Right atrium auricular region (tissue), 2 donors: ENCODE measurements at regions not wholly inside any gene's neighbourhood (a gene's known extent, or its start where the extent isn't known, plus 50 kb on each side); places are given as distances from the start of the nearest gene placed in this dataset.
"Not testable (repeated sequence)": the region's sequence is repeated elsewhere in the genome, so short reads cannot be mapped to it uniquely, and the experiment has no call there.

Experiments
- DNase-seq: peaks from one replicate; pipeline ENCODE4 v3.0.0-alpha.2; 2019; ENCODE audit warnings: low spot score
- H3K27ac ChIP-seq, 2 donors: fragments of 200-600 bp; sonication (generic); 1 replicate in 1 of 2; 2 replicates in 1 of 2; pipeline ENCODE4 v1.5.1; 2016 to 2019
- H3K27me3 ChIP-seq, 2 donors: fragments of 200-600 bp; sonication (generic); one replicate each; pipeline versions ENCODE4 v1.5.1 to v1.6.0; 2017 to 2019
- H3K36me3 ChIP-seq: fragments of 200-600 bp; sonication (generic); one replicate; pipeline ENCODE4 v1.5.1; 2016
- H3K4me1 ChIP-seq, 2 donors: fragments of 200-600 bp; sonication (generic); one replicate each; pipeline versions ENCODE4 v1.5.1 to v1.6.0; 2017 to 2019
- H3K4me3 ChIP-seq, 2 donors: fragments of 200-600 bp; sonication (generic); 1 replicate in 1 of 2; 2 replicates in 1 of 2; pipeline ENCODE4 v1.5.1; 2017 to 2019; ENCODE audit warnings: mild to moderate bottlenecking in 1 of 2, moderate library complexity in 1 of 2
- H3K9me3 ChIP-seq, 2 donors: fragments of 200-600 bp; sonication (generic); one replicate each; pipeline ENCODE4 v1.5.1; 2019
- TF ChIP-seq, protein P1 (sequence below), 2 donors: fragments of 200-600 bp; sonication (generic); IDR thresholded peaks; one replicate each; pipeline ENCODE4 v1.5.1; 2019; ENCODE audit warnings: antibody characterized with exemption in 2 of 2

DNA sequence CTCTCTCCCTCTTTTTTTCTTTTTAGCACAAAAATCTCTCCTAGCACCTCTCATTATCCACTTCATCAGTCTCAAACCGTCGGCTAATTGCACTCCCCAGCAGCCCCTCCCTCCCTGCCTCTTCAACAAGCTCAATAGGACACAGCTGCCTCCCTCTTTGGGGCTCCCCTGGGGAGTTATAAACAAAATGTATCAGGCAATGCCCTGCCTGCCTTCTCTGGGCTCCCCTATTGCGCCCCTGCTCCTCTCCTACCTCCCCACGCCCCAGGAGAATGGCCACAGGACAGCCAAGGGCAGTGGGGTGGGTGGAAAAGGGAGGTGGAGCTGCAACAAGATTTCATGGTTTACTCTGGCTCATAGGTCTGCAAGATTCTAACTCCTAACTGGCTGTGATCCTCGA lies 147.1 kb upstream of the GRIK3 start:
- TF ChIP-seq, protein P1, sequence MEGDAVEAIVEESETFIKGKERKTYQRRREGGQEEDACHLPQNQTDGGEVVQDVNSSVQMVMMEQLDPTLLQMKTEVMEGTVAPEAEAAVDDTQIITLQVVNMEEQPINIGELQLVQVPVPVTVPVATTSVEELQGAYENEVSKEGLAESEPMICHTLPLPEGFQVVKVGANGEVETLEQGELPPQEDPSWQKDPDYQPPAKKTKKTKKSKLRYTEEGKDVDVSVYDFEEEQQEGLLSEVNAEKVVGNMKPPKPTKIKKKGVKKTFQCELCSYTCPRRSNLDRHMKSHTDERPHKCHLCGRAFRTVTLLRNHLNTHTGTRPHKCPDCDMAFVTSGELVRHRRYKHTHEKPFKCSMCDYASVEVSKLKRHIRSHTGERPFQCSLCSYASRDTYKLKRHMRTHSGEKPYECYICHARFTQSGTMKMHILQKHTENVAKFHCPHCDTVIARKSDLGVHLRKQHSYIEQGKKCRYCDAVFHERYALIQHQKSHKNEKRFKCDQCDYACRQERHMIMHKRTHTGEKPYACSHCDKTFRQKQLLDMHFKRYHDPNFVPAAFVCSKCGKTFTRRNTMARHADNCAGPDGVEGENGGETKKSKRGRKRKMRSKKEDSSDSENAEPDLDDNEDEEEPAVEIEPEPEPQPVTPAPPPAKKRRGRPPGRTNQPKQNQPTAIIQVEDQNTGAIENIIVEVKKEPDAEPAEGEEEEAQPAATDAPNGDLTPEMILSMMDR (IDR thresholded peaks at IDR 0.05): no peak
- peaks cover 0 to 14% of the 10 kb centered on the region in 2 donors for H3K9me3 ChIP-seq
- no peaks in the 10 kb centered on the region for H3K27me3 ChIP-seq
- no peaks in the 10 kb centered on the region for H3K4me1 ChIP-seq
- DNase-seq: no peak
- no peaks in the 10 kb centered on the region for H3K36me3 ChIP-seq
- no peak overlapping the region for H3K27ac ChIP-seq
- H3K4me3 ChIP-seq: no peak overlapping the region

DNA sequence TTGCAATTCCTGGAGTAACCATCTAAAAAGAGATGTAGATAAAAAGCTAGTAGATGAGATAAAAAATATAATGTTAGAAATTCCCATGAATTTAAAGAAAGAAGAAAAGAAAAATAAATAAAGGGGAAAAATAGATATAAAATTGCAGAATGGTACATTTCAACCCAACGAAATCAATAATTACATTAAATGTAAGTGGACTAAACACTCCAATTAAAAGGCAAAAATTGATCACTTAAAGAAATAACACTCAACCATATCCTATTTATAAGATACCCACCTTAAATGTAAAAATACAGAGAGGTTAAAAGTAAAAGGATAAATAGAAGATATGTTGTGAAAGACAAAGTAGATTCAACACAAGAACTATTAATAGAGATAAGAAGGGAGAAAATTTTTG lies 150.5 kb upstream of the GRIK3 start:
- H3K4me3 ChIP-seq: no peak overlapping the region
- H3K9me3 ChIP-seq: peaks cover 0 to 14% of the 10 kb centered on the region in 2 donors
- DNase-seq: no peak
- no peaks in the 10 kb centered on the region for H3K36me3 ChIP-seq
- no peaks in the 10 kb centered on the region for H3K4me1 ChIP-seq
- TF ChIP-seq, protein P1 (IDR thresholded peaks at IDR 0.05): no peak
- H3K27ac ChIP-seq: no peak overlapping the region
- H3K27me3 ChIP-seq: no peaks in the 10 kb centered on the region

DNA sequence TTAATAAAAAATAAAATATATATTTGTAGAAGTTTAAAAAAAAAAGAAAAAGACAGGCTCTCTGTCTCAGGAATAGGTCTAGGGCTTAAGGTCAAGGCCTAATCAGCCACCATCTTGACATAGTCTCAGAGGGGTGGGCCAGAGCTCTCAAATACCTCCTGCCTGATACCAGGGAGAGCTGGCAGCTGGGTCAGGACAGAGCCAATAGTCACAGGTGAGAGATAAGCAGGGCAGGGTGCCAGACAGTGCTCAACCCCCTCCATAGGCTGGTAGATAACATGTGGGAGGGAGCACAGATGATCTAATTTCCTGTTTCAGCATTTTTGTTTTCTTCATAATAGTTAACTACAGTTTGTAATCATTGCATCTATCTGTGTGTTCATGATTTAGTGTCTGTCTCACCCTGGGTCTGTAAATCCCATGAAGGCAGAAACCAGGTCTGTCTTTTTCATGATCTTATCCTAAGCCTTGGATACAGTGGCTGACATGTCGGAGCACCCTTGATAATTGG lies 152.0 kb upstream of the GRIK3 start:
- no peak overlapping the region for H3K27ac ChIP-seq
- no peaks in the 10 kb centered on the region for H3K4me1 ChIP-seq
- TF ChIP-seq, protein P1 (IDR thresholded peaks at IDR 0.05): no peak
- no peak for DNase-seq
- no peaks in the 10 kb centered on the region for H3K36me3 ChIP-seq
- H3K4me3 ChIP-seq: no peak overlapping the region
- no peaks in the 10 kb centered on the region for H3K27me3 ChIP-seq
- H3K9me3 ChIP-seq: peaks cover 0 to 14% of the 10 kb centered on the region in 2 donors

DNA sequence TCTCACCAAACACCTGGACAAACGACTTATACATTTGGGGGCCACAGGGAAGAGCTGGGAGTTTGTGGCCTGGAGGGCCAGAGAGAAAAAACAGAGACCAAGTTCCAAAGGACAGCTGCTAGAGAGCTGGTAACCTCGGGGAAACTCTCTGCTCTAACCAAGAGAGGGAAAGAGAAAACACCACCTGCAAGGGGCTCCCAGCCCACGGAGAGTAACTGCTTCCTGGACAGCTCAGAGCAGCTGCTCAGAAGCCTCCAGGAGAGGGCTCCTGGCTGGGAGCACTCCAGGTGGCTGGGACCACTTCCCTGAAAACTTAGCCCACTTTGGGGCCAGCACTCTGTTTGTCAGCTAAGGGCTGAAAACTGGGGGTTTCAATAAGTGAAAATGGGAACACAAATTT lies 154.8 kb upstream of the GRIK3 start:
- Histone ChIP-seq H3K36me3 (no peaks in the 10 kb centered on the region), H3K4me3 (no peak overlapping the region), H3K4me1 (no peaks in the 10 kb centered on the region), H3K27ac (no peak overlapping the region), H3K27me3 (no peaks in the 10 kb centered on the region), H3K9me3 (peaks cover 0 to 7% of the 10 kb centered on the region in 2 donors)
- DNase-seq: no peak
- TF ChIP-seq, protein P1 (IDR thresholded peaks at IDR 0.05): no peak

DNA sequence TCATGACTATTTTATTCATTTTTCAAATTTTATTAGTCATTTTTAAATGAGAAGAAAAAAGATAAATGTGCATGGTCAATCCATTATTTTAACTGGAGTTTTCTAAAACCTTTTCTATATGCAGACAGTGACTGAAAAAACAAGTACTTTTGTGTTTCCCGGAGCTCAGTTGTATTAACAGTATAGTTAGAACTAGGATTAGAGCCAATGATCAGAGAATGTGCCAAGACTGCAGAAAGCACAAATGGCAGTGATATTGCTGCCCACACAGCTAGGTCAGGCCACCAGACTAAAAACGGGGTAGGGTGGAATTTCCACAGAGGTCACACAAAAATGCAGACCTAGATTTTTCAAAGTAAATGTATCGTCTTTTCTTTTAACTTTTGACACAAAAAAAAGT lies 163.1 kb upstream of the GRIK3 start:
- H3K9me3 ChIP-seq: peaks cover 0 to 12% of the 10 kb centered on the region in 2 donors
- no peaks in the 10 kb centered on the region for H3K36me3 ChIP-seq
- no peaks in the 10 kb centered on the region for H3K4me1 ChIP-seq
- TF ChIP-seq, protein P1 (IDR thresholded peaks at IDR 0.05): no peak
- no peak overlapping the region for H3K4me3 ChIP-seq
- no peaks in the 10 kb centered on the region for H3K27me3 ChIP-seq
- no peak overlapping the region for H3K27ac ChIP-seq
- no peak for DNase-seq

DNA sequence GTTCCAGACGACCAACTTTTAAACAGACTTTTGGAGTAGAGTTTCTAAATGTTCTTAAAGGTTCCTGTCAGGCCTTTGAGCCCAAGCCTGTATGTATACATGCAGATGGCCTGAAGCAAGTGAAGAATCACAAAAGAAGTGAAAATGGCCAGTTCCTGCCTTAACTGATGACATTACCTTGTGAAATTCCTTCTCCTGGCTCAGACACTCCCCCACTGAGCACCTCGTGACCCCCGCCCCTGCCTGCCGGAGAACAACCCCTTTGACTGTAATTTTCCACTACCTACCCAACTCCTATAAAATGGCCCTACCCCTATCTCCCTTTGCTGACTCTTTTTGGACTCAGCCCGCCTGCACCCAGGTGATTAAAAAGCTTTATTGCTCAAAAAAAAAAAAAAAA lies 180.0 kb upstream of the GRIK3 start:
- not testable (repeated sequence) for DNase-seq, H3K4me3 ChIP-seq, H3K27ac ChIP-seq, H3K36me3 ChIP-seq, H3K4me1 ChIP-seq, H3K27me3 ChIP-seq, H3K9me3 ChIP-seq
